ENCODE measurements at regions not wholly inside any gene's neighbourhood (a gene's known extent, or its start where the extent isn't known, plus 50 kb on each side); places are given as distances from the start of the nearest gene placed in this dataset.

DNA sequence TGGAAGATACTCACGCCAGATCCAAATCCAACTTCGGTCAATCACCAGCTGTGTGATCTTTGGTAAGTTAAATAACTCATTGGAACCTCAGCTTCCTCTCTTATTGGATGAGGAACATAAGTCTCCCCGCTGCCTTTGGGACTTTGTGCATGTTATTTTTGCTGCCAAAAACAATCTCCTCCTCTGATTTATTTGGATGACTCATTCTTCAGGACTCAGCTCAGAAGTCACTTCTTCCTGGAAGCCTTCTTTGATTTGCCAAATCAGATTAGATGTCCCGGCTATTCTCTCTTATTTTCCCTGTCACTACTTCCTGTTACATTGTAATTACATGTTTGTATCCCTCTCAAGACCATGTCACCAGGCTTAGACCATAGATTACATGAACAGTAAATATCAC lies 138.0 kb upstream of the BOD1L1 start:
- TF ChIP-seq ZNF274 (IDR thresholded peaks at IDR 0.05; ENCODE audit: low read depth, low read length) (no peak), YY1 (IDR thresholded peaks at IDR 0.05; ENCODE audit: insufficient read depth, insufficient read length) (no peak)

Data from NT2/D1 (cell line).